Tibial artery (tissue), 4 donors: ENCODE measurements at regions not wholly inside any gene's neighbourhood (a gene's known extent, or its start where the extent isn't known, plus 50 kb on each side); places are given as distances from the start of the nearest gene placed in this dataset.

Experiments
- DNase-seq, 2 donors: peaks; one replicate each; pipeline ENCODE4 v3.0.0-alpha.2; 2019
- H3K27ac ChIP-seq, 2 donors: fragments of 200-600 bp; sonication (generic) in 1 of 2; 1 replicate in 1 of 2; 2 replicates in 1 of 2; pipeline ENCODE4 v1.5.1; 2018 to 2019; ENCODE audit warnings: mild to moderate bottlenecking in 1 of 2
- H3K27me3 ChIP-seq, 2 donors: fragments of 200-600 bp; sonication (generic) in 1 of 2; one replicate each; pipeline versions ENCODE4 v1.5.1 to v1.6.0; 2016 to 2019
- H3K36me3 ChIP-seq, 3 donors: fragments of 200-600 bp; sonication (generic) in 2 of 3; one replicate each; pipeline ENCODE4 v1.5.1; 2016 to 2019; ENCODE audit warnings: mild to moderate bottlenecking in 2 of 3
- H3K4me1 ChIP-seq, 4 donors: fragments of 200-600 bp; sonication (generic) in 2 of 4; 1 replicate in 3 of 4; 2 replicates in 1 of 4; pipeline ENCODE4 v1.5.1; 2016 to 2019
- H3K4me3 ChIP-seq, 2 donors: fragments of 200-600 bp; sonication (generic) in 1 of 2; 1 replicate in 1 of 2; 2 replicates in 1 of 2; pipeline ENCODE4 v1.5.1; 2018 to 2019; ENCODE audit warnings: mild to moderate bottlenecking in 2 of 2
- H3K9me3 ChIP-seq, 3 donors: fragments of 200-600 bp; sonication (generic) in 1 of 3; one replicate each; pipeline ENCODE4 v1.5.1; 2016 to 2019
- CTCF ChIP-seq, 2 experiments: fragments of 200-600 bp in 1 of 2; fragments of 450-650 bp in 1 of 2; IDR thresholded peaks; one replicate each; pipeline ENCODE4 v1.5.1; 2017 to 2019; ENCODE audit warnings: antibody characterized with exemption in 2 of 2, mild to moderate bottlenecking in 1 of 2, moderate library complexity in 1 of 2
- intact Hi-C: fragments of 100-400 bp; cut with DNase I; formaldehyde crosslinking; loops from one replicate; pipeline ENCODE4 v1.15.0; 2023; ENCODE audit warnings: low total_unique reads

- intact Hi-C loops: no loop called here
- no peak for TF ChIP-seq CTCF (IDR thresholded peaks at IDR 0.05)
- no peak for DNase-seq
- no peak overlapping the region for H3K4me3 ChIP-seq
- H3K27ac ChIP-seq: no peak overlapping the region
- H3K36me3 ChIP-seq: no peaks in the 10 kb centered on the region
- H3K9me3 ChIP-seq: no peaks in the 10 kb centered on the region
- no peaks in the 10 kb centered on the region for H3K4me1 ChIP-seq
- no peaks in the 10 kb centered on the region for H3K27me3 ChIP-seq
Observed at GRCh38 chr18:76052227-76052595, 442.8 kb downstream of the ZNF516 start.

GRCh38 chr18:76051396-76052226 lies 443.4 kb downstream of the ZNF516 start:
- no peak overlapping the region for H3K4me3 ChIP-seq
- no peaks in the 10 kb centered on the region for H3K27me3 ChIP-seq
- no peak for DNase-seq
- intact Hi-C loops: no loop called here
- H3K36me3 ChIP-seq: no peaks in the 10 kb centered on the region
- no peak overlapping the region for H3K27ac ChIP-seq
- no peaks in the 10 kb centered on the region for H3K4me1 ChIP-seq
- TF ChIP-seq CTCF (IDR thresholded peaks at IDR 0.05): no peak
- H3K9me3 ChIP-seq: no peaks in the 10 kb centered on the region

- no peaks in the 10 kb centered on the region for H3K9me3 ChIP-seq
- TF ChIP-seq CTCF (IDR thresholded peaks at IDR 0.05): no peak
- H3K4me1 ChIP-seq: no peaks in the 10 kb centered on the region
- no peak overlapping the region for H3K27ac ChIP-seq
- no peaks in the 10 kb centered on the region for H3K36me3 ChIP-seq
- H3K4me3 ChIP-seq: no peak overlapping the region
- DNase-seq: no peak
- intact Hi-C loops: no loop called here
- H3K27me3 ChIP-seq: no peaks in the 10 kb centered on the region
Observed at GRCh38 chr18:76046221-76046620, 448.8 kb downstream of the ZNF516 start.

GRCh38 chr18:76042511-76042910 lies 452.5 kb downstream of the ZNF516 start:
- Histone ChIP-seq H3K27ac (no peak overlapping the region), H3K36me3 (no peaks in the 10 kb centered on the region), H3K4me3 (no peak overlapping the region), H3K9me3 (no peaks in the 10 kb centered on the region), H3K4me1 (no peaks in the 10 kb centered on the region), H3K27me3 (no peaks in the 10 kb centered on the region)
- TF ChIP-seq CTCF (IDR thresholded peaks at IDR 0.05): no peak
- intact Hi-C loops: no loop called here
- no peak for DNase-seq

GRCh38 chr18:76018210-76018609 lies 476.8 kb downstream of the ZNF516 start:
- Histone ChIP-seq H3K4me1 (no peaks in the 10 kb centered on the region), H3K27ac (no peak overlapping the region), H3K27me3 (no peaks in the 10 kb centered on the region), H3K36me3 (no peaks in the 10 kb centered on the region), H3K9me3 (no peaks in the 10 kb centered on the region), H3K4me3 (no peak overlapping the region)
- no peak for DNase-seq
- TF ChIP-seq CTCF (IDR thresholded peaks at IDR 0.05): no peak
- intact Hi-C loops: no loop called here
